Right ventricle myocardium inferior (tissue), 1 donor: ENCODE measurements at regions not wholly inside any gene's neighbourhood (a gene's known extent, or its start where the extent isn't known, plus 50 kb on each side); places are given as distances from the start of the nearest gene placed in this dataset.

Source experiments
- ATAC-seq: fragments of 200-7000 bp; cut with Tn5 transposase; one replicate; pipeline ENCODE4 v1.9.1; 2020; ENCODE audit warnings: mild to moderate bottlenecking, moderate library complexity
- DNase-seq: peaks from one replicate; pipeline ENCODE4 v3.0.0; 2021; ENCODE audit errors: missing footprints
- intact Hi-C: fragments of 100-400 bp; cut with DNase I; formaldehyde crosslinking; loops from one replicate; pipeline ENCODE4 v1.11.0; 2022
- donor health status: DM: no; HTN: yes; CAD: no; lungs with severe emphysema.

DNA sequence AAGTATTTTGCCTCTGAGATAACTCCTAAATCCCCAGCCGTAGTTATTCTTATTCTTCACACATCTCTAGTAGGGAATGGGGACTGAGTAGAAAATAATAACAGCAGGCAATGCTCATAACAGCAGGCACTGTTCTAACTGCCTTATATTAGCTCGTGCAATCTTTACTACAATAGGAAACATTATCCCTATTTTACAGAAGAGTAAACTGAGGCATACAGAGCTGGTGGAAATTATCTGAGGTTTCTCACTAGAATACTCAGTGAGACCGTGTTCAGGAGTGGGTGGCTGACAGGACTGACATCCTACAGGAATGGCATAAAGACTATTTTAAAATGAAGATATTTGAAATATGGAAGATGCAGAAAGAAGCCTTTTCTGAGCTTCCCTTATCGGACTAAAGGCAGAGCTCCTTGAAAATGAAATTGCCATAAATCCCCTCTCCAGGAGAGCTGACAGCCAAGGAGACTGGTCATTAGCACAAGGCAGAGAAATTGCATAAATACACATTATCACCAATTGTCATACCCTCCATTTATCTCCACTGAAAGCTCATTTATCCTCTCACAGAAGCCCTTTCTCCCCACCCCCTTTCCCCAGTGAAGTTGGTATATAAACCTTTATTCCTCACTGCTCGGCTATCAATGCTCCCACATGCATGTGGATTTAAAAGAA is 93.9 kb downstream of the RASSF10 start:
- no peak for DNase-seq
- no peak for ATAC-seq
- intact Hi-C loops: no loop called here

DNA sequence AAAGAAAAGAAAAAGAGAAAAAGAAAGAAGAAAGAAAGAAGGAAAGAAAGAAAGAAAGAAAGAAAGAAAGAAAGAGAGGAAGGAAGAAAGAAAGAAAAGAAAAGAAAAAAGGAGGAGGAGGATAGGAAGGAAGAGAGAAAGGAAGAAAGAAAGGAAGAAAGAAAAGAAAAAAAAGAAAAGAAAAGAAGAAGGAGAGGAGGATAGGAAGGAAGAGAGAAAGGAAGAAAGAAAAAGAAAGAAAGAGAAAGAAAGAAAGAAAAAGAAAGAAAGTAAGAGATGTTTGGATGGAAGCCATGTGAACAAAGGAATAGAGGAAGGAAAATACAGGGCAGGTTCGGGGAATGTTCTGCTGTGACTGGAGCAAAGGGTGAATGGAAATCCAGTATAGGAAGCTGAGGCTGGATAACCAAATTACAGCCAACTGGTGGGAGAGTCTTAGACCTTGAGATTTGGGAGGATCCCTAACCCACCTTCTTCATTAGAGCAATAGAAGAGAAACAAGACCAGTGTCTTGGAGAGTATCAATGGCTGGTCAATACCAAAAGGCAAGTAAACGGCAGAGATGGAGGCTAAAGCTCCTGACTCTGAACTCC is 94.9 kb downstream of the RASSF10 start:
- no peak for DNase-seq
- intact Hi-C loops: no loop called here
- ATAC-seq: no peak

DNA sequence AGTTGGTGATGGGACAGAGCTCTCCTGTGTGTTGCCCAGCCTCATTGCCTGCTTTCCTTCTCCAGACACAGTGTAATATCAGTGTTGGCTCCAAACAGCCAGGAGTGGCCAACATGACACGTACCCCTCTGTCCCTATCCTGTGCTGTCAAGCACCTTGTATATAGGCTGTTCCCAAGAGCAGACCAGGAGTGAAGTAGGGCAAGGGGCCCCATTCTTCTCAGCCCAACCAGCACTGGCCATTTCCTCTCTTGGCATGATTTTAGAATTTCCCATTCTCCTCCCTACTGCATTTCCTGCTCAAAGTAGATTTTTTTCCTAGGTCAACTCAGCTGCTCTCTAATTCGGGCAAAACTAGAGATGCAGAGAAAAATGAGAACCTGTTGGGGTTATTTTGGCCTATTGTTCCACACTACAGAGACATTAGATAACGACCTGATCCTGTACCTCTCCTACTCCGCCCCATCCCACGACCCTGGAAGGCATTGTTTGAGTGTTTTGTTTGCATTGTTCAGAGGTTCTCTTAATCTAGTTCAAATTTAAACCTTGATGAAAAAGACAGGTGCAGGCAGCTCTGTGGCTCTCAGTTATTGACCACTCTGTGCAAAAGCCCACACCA is 95.6 kb downstream of the RASSF10 start:
- intact Hi-C loops: no loop called here
- ATAC-seq: no peak
- DNase-seq: no peak

DNA sequence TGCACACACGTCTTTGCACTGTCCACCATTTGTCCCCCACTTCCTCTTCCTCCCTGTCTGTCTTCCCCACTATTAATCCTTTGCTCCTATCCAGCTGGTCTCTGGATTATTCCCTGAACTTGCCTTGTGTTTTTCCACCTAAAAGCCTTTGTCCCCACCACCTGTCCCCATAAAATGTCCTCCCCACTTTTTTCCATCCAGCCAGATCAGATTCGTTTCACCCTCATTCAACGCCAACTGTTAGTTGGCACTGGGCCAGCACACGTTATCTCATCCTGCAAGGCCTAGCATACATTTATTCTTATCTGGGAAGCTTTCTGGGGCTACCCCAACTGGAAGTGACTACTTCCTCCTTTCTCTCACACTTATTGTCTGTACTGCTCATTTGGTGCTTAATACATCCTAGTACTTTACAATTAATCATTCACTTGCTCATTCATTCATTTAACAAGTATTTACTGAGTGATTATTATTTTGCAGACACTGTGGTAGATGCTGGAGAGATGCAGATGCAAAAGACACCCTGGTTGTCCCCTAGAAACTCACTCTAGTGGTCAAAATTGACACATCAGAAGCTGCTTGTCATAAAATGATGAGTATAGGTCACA is 96.2 kb downstream of the RASSF10 start:
- DNase-seq: no peak
- intact Hi-C loops: no loop called here
- ATAC-seq: no peak

DNA sequence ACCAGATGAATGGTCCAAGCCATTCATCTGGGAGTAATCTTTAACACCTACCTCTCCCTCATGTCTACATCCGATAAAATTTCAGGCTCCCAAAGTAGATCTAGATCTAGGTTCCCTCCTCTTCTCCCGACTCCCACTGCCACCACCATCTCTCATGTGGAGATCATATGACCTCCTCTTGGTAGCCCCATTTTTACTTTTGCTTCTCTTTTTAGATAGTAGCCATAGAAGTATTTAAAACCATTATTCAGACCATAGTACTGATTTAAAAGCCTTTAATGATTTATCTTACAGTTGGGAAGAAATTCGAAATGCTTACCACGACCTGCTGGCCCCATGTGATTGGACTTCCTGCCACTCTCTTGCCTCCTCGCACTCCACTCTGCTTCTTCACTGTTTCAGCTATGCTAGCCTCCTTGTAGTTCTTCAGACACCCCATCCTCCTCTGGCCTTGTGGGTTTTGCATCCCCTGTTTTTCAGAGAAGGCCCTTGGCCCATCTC is 98.5 kb downstream of the RASSF10 start:
- ATAC-seq: no peak
- no peak for DNase-seq
- intact Hi-C loops: no loop called here

DNA sequence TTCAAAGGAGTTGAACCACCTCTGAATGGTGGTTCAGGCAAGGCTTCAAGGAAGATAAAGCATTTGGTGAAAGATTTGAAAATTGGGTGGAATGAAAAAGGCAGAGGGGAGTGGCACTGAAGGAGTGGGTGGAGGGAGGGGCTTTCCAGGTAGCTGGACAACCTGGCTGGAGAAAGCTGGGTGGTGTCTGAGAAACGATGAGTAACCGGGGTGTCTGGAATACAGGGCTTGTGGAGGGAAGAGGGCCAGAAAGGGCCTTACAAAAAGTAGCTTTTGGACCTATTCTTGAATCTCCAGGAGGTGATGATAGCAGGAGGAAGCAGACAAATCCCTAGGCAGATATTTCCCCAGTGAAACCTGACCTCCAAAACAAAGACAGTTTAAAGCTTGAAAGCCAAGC is 99.3 kb downstream of the RASSF10 start:
- intact Hi-C loops: no loop called here
- DNase-seq: no peak

DNA sequence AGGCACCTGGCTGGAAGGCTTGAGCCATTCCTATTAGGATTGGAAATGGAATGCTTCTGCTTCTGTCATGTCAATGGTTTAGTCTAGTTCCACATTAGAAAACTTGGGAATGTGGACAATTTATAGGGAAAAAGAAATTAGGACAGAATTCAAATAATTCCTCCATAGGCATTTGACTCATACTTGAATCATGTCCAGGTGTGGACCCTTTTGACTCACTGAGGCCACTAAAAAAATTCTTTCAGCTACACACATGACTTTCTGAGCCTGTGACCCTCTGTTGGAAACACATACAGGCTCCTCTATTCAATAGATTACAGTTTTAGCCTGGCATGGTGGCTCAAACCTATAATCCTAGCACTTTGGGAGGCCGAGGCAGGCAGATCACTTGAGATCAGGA is 100.5 kb downstream of the RASSF10 start:
- intact Hi-C loops: loop anchor here (10.0 kb wide), 1 partner anchor 115 kb away; no protein-coding TSS in a partner anchor

More for the DNA sequence above, 99.3 kb downstream of the RASSF10 start:
- no peak for ATAC-seq

DNA sequence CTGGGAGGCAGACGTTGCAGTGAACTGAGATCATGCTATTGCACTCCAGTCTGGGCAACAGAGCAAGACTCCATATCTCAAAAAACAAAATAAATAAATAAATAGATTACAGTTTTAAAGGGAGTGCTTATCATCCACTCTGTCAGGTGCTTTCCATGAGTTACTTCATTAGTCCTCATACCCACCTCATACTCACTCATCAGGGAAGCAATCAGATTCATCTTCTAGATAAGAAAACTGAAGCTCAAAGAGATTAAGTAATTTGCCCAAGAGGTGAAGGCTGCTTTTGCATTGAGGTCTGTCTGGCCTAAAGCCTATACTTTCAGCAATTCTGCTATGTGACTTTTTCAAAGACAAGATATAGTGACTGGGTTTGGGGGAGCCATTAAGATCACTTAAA is 101.0 kb downstream of the RASSF10 start:
- intact Hi-C loops: loop anchor here (10.0 kb wide), 1 partner anchor 115 kb away; no protein-coding TSS in a partner anchor
- DNase-seq (no peak), ATAC-seq (no peak)

More for the DNA sequence above, 100.5 kb downstream of the RASSF10 start:
- DNase-seq (no peak), ATAC-seq (no peak)

DNA sequence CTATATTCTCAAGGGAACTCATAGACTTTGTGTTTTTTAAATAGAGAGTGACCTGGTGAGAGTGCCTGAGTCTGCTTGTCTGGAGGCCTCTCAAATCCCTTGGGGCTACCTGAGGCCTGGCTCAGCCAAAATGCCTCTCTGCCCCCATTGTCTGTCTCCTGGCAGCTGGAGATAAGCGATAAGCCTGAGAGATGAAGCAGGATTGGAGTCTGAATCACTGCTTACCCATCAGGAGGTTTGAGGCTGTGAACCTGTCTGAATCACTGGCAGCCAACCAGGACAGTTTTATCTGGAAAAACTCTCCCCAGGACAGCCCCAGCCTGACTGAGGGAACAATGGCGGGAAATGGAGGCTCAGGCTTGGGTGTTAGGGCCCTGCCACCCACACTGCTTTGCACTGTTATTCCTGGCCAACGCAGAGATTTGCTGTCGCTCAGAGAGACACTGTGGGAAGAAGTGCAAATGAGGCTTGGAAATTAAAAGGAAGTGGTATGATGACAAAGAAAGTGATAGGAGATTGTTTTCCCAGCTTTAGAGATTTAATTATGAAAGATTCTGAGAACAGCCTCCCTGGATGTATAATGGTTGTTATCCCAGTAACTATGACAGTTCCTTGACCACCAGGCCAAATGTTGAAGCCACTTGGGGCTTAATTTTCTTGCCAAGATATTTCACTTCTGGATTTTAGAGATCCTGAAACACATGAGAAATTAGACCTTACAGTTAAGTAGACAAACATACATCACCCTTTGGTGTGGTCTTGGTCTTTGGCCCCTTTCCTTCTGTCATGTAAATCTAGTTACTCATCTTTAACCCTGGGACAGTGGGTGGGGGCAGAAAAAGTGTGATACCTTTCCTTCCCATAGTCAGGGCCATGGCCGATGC is 102.1 kb downstream of the RASSF10 start:
- intact Hi-C loops: loop anchor here (10.0 kb wide), 1 partner anchor 116 kb away; no protein-coding TSS in a partner anchor
- ATAC-seq (peak; percentile 66), DNase-seq (no peak)

DNA sequence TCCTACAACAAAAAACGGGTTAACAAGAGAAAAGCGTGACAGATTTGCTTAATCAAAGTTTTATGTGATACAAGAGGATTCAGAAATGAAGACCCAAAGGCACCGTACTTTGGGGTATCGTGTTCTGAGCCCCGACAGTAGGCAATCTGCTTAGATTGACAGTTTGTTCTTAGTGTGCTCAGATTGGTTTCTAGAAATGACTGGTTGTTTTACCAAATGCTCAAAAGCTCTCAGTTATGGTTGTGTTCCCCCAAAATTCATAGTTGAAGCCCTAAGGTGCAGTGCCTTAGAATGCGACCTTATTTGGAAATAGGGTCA is 102.7 kb downstream of the RASSF10 start:
- intact Hi-C loops: loop anchor here (10.0 kb wide), 1 partner anchor 117 kb away; no protein-coding TSS in a partner anchor
- DNase-seq (no peak), ATAC-seq (no peak)

DNA sequence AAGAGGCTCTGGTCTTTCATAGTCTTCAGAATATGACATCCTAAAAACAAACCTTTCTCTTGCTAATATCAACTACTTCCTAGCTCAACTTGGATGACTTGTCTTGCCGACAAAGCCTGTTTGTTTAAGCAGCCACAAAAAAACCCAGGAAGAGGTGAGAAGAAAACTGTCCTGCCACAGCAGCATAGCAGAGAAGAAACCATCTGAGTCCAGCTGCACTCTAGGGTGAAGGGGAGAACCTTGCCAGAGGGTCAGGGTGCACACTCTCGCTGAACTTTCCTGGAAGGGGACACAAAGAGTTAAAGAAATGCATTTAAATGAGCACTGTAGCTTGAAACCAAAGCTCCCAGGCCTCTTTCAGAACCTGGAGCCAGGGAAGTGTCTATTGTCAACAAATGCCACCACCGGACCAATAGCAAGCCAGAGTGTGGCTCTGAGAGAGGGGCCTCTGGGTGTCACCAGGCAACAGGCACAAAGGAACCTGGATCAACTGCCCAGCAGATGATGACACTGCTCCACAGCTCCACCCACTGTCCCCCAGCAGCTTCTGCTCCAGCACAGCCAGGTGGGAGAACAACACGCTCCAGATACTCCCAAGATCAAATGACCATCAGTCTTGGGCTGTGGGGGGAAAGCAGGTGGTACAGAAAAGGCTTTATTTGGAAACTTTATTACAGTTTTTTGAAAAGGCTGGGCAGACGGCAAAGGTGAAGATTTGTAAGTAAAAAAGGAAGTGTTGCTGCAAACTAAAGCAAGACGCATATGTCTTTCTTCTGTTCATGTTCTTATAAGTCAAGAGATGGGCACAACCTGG is 105.7 kb downstream of the RASSF10 start:
- intact Hi-C loops: loop anchor here (10.0 kb wide), 1 partner anchor 120 kb away; no protein-coding TSS in a partner anchor
- DNase-seq: no peak
- no peak for ATAC-seq

DNA sequence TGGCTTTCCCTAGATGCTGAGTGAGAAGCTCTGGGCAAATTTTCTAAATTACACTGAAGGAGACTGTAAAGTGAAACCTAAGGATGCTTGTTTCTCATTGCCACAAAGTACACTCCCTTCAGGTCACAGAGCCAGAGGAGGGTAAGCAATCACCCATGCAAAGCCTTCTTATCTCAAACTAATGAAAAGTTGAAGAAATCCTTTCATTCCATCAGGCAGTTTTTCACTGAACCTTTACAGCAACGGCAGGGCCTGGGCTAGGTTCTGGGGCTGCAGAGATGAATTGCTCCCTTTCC is 106.2 kb downstream of the RASSF10 start:
- ATAC-seq: no peak
- intact Hi-C loops: loop anchor here (10.0 kb wide), 1 partner anchor 121 kb away; no protein-coding TSS in a partner anchor
- no peak for DNase-seq

DNA sequence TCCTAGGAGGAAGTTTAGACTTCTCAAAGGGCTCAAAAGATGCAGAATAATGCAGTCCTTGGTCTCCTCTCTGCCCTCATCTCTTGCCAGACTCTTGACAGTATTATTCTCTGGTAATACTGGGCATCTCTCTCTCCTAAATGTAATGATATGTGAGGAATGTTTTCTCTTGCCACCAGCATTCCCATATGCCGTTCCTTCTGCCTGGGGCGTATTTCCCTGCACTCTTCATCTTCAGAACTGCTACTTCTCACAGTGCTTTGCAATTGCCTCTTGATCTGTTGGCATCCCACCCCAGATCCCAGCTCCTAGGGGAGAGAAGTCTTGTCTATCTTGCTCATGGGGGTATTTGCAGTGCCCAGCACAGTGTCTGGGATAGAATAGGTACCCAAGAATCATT is 107.4 kb downstream of the RASSF10 start:
- no peak for ATAC-seq
- DNase-seq: no peak
- intact Hi-C loops: loop anchor here (10.0 kb wide), 1 partner anchor 122 kb away; no protein-coding TSS in a partner anchor

DNA sequence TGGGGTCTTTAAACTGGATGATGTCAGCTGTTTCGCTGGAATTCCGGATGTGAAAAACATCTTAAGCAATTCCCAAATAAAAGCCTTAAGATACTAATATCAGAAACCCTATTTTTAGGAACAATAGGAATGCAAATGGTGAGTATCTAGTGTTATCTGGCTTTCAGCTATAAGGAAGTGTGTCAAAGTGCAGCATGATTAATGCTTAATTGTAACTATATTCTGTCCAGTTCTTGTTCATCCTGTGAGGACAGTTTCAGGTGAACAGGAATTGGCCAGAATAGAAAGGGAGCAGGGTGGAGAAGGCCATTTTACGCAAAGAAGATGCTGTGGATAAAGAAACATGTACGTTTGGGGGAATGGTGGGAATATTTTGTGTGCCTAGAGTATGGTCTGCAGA is 108.2 kb downstream of the RASSF10 start:
- intact Hi-C loops: loop anchor here (10.0 kb wide), 1 partner anchor 123 kb away; no protein-coding TSS in a partner anchor
- DNase-seq (no peak), ATAC-seq (no peak)

DNA sequence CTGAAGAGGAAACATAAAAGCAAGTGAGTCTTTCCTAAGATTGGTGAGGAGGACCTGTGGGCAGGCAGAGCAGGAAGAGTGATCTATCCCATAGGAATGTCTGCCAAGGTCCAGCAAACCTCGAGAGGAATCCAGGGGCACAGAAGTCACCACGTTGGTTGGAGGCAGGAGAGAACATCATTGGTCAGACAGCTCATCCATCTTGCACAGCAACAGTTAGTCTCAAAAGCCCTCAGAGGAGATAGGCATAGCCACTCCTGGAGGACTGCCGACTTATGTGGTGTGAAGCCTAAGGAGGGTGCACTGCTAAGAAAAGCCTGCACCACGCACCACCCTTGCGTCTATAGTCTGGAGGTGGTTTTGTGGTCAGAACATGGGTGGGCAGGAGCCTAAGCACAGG is 109.1 kb downstream of the RASSF10 start:
- intact Hi-C loops: loop anchor here (10.0 kb wide), 1 partner anchor 123 kb away; no protein-coding TSS in a partner anchor
- ATAC-seq (no peak), DNase-seq (no peak)

DNA sequence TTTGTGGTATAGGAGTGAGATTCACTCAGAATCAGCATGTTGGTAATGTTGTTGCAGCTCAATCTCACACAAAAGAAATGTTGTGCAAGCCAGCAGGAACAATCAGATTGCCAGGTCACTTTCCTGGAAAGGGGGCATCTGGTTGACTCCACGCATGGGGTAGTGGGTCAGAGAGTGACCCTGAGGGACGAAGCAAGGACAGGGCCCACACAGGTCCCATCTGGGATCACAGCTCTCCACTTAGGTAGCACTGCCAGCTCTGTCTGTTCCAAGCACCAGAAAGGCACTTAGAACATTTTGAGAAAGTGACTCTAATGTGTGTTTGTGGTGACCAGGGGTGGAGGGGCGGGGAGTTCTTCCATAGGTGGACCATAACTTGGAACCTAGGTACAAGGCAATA is 109.5 kb downstream of the RASSF10 start:
- intact Hi-C loops: loop anchor here (10.0 kb wide), 1 partner anchor 124 kb away; no protein-coding TSS in a partner anchor
- DNase-seq: no peak
- no peak for ATAC-seq

DNA sequence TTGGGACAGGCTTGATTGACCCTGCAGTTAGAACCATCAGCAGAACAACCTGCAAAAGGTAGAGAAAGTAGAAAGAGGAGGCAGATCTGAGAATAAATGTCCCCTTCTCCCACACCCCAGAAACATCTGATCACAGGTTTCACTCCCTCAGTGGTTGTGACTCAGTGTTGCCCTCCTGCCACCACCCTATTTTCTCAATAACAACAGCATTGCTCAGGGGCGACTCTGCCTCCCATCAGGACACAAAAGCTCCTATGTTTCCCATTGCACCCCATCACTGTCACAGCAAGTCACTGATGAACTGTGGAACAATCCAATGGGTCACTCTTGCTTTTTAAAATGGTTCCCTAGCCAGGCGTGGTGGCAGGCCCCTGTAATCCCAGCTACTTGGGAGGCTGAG is 110.2 kb downstream of the RASSF10 start:
- DNase-seq: no peak
- intact Hi-C loops: loop anchor here (10.0 kb wide), 1 partner anchor 125 kb away; no protein-coding TSS in a partner anchor
- ATAC-seq: no peak
